Smooth muscle cell (in vitro differentiated cells): ENCODE measurements at regions not wholly inside any gene's neighbourhood (a gene's known extent, or its start where the extent isn't known, plus 50 kb on each side); places are given as distances from the start of the nearest gene placed in this dataset.
"Not testable (repeated sequence)": the region's sequence is repeated elsewhere in the genome, so short reads cannot be mapped to it uniquely, and the experiment has no call there.

Experiments
- DNase-seq: peaks from one replicate; lab custom pipeline; 2025; ENCODE audit not compliant: unreplicated experiment; lab: John Stamatoyannopoulos, UW
- H2AFZ ChIP-seq: fragments of 200-600 bp; sonication (generic); 2 replicates; pipeline ENCODE4 v1.6.0; 2016; ENCODE audit warnings: antibody characterized with exemption, low read depth, mild to moderate bottlenecking
- H3F3A ChIP-seq: fragments of 200-600 bp; sonication (generic); 2 replicates; pipeline ENCODE4 v1.6.0; 2017; ENCODE audit warnings: antibody characterized with exemption, low read depth
- H3K27ac ChIP-seq: fragments of 200-600 bp; sonication (generic); 2 replicates; pipeline ENCODE4 v1.5.1; 2016; ENCODE audit warnings: low read depth, mild to moderate bottlenecking
- H3K27me3 ChIP-seq: fragments of 200-600 bp; sonication (generic); 2 replicates; pipeline ENCODE4 v1.6.1; 2016; ENCODE audit warnings: low read depth, mild to moderate bottlenecking
- H3K36me3 ChIP-seq: fragments of 200-600 bp; sonication (generic); 2 replicates; pipeline ENCODE4 v1.5.1; 2016; ENCODE audit warnings: low read depth
- H3K4me1 ChIP-seq: fragments of 200-600 bp; sonication (generic); 2 replicates; pipeline ENCODE4 v1.5.1; 2016; ENCODE audit warnings: low read depth
- H3K4me2 ChIP-seq: fragments of 200-600 bp; sonication (generic); 2 replicates; pipeline ENCODE4 v1.6.0; 2016; ENCODE audit warnings: mild to moderate bottlenecking
- H3K4me3 ChIP-seq: fragments of 200-600 bp; sonication (generic); 2 replicates; pipeline ENCODE4 v1.5.1; 2016; ENCODE audit warnings: mild to moderate bottlenecking
- H3K79me2 ChIP-seq: fragments of 200-600 bp; sonication (generic); 2 replicates; pipeline ENCODE4 v1.6.0; 2016; ENCODE audit warnings: low read depth, mild to moderate bottlenecking
- H3K9ac ChIP-seq: fragments of 200-600 bp; sonication (generic); 2 replicates; pipeline ENCODE4 v1.6.0; 2016; ENCODE audit warnings: low read depth
- H3K9me3 ChIP-seq: fragments of 200-600 bp; sonication (generic); replicated peaks from 2 replicates; pipeline ENCODE4 v1.5.1; 2016; ENCODE audit warnings: low read depth
- H4K20me1 ChIP-seq: fragments of 200-600 bp; sonication (generic); 2 replicates; pipeline ENCODE4 v1.6.0; 2016; ENCODE audit warnings: low read depth
- WGBS: methylation state at CpG from one replicate; pipeline ENCODE4 v1.1.7; 2016; ENCODE audit warnings: low lambda C conversion rate; 5-methylcytosine and 5-hydroxymethylcytosine counted together
- TF ChIP-seq, protein P1 (sequence below): fragments of 200-600 bp; sonication (generic); IDR thresholded peaks from 2 replicates; pipeline ENCODE4 v1.5.1; 2017; ENCODE audit warnings: borderline replicate concordance, mild to moderate bottlenecking, antibody characterized with exemption; ENCODE audit not compliant: insufficient read depth, poor library complexity, severe bottlenecking

DNA sequence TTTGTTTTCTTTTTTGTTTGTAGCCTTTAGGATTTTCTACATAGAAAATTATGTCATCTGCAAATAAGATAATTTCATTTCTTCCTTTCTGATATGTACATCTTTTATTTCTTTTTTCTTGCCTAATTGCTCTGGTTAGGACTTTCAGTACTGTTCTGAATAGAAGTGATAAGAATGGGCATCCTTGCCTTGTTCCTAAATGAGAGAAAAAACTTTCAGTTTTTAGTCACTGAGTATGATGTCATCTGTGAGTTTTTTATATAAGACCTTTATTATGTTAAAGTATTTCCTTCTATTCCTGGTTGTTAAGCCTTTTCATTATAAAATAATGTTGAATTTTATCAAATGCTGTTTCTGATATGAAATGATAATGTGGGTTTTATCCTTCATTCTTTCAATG is 76.0 kb upstream of the SLC35F3 start:
- H3K79me2 ChIP-seq = no peaks in the 10 kb centered on the region
- TF ChIP-seq, protein P1, sequence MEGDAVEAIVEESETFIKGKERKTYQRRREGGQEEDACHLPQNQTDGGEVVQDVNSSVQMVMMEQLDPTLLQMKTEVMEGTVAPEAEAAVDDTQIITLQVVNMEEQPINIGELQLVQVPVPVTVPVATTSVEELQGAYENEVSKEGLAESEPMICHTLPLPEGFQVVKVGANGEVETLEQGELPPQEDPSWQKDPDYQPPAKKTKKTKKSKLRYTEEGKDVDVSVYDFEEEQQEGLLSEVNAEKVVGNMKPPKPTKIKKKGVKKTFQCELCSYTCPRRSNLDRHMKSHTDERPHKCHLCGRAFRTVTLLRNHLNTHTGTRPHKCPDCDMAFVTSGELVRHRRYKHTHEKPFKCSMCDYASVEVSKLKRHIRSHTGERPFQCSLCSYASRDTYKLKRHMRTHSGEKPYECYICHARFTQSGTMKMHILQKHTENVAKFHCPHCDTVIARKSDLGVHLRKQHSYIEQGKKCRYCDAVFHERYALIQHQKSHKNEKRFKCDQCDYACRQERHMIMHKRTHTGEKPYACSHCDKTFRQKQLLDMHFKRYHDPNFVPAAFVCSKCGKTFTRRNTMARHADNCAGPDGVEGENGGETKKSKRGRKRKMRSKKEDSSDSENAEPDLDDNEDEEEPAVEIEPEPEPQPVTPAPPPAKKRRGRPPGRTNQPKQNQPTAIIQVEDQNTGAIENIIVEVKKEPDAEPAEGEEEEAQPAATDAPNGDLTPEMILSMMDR = no peak
- H4K20me1 ChIP-seq = no peaks in the 10 kb centered on the region

DNA sequence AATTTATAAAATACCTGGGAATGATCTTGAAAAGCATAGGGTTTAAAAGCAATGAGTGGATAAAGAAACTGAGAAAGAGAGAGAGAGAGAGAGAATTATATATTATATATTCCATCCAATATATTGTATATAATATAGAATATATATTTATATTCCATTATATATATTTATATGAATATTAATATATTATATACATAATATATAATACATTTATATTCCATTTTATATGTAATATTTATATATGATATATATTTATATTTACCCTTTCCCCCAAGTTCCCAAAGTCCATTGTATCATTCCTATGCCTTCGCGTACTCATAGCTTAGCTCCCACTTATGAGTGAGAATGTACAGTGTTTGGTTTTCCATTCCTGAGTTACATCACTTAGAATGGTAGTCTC is 69.9 kb upstream of the SLC35F3 start:
- Histone ChIP-seq H3K4me2 (no peak overlapping the region), H3K27ac (no peak overlapping the region), H3K79me2 (no peaks in the 10 kb centered on the region), H4K20me1 (no peaks in the 10 kb centered on the region), H3K9ac (no peak overlapping the region), H3F3A (no peaks in the 10 kb centered on the region), H3K4me1 (no peaks in the 10 kb centered on the region), H3K27me3 (no peaks in the 10 kb centered on the region), H2AFZ (no peak overlapping the region), H3K9me3 (no peaks in the 10 kb centered on the region), H3K36me3 (no peaks in the 10 kb centered on the region), H3K4me3 (no peak overlapping the region)
- TF ChIP-seq, protein P1 = no peak
- WGBS = 100% methylated on average over 2 of the region's 2 CpGs
- DNase-seq = no peak

More for the DNA sequence above, 76.0 kb upstream of the SLC35F3 start:
- Histone ChIP-seq H3K4me1 (no peaks in the 10 kb centered on the region), H3K36me3 (no peaks in the 10 kb centered on the region), H3F3A (no peaks in the 10 kb centered on the region), H3K27me3 (no peaks in the 10 kb centered on the region), H2AFZ (no peak overlapping the region), H3K4me3 (no peak overlapping the region), H3K9ac (no peak overlapping the region), H3K27ac (no peak overlapping the region), H3K4me2 (no peak overlapping the region), H3K9me3 (no peaks in the 10 kb centered on the region)
- DNase-seq = no peak

DNA sequence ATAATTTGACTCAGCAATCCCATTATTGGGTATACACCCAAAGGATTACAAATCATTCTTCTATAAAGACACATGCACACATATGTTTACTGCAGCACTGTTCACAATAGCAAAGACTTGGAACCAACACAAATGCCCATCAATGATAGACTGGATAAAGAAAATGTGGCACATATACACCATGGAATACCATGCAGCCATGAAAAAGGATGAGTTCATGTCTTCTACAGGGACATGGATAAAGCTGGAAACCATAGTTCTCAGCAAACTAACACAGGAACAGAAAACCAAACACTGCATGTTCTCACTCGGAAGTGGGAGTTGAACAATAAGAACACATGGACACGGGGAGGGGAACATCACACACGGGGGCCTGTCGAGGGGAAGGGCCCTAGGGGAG is 66.3 kb upstream of the SLC35F3 start:
- not testable (repeated sequence) for H4K20me1 ChIP-seq, H3K79me2 ChIP-seq, DNase-seq, H3K9me3 ChIP-seq, H3K9ac ChIP-seq, H3K4me3 ChIP-seq, H3K4me1 ChIP-seq, H3K27me3 ChIP-seq, H3F3A ChIP-seq, H3K27ac ChIP-seq, H2AFZ ChIP-seq, H3K36me3 ChIP-seq, H3K4me2 ChIP-seq
- whole genome bisulfite sequencing = 99% methylated on average over 4 of the region's 4 CpGs

DNA sequence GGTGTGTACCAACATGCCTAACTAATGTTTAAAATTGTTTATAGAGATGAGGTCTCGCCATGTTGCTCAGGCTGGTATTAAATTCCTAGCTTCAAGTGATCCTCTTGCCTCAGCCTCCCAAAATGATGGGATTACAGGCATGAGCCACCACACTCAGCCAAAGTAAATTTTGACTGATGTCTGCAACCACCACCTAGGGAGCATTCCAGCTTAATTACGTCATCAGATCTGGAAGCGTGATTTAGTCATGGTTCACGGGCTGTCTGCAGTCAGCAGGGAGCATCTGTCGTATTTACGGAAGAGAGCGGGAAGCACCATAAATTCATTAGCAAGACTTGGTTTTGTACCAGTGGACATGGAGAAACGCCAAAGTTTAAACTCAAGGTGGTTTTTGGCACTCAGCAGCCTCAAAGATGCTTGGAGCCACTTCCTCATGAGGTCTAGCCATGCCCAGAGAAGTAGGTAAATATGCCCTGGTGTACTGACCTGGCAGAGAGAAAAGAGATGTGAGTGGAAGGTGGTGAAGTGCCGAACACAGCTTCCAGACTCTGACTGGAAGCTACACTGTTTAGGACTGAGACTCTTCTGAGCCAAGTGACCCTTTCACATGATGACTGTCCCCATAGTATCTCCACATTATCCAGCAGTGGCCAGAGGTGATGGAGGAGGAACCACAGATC is 60.8 kb upstream of the SLC35F3 start:
- Histone ChIP-seq H3K9ac (peak overlapping the region; percentile 63), H3K27me3 (no peaks in the 10 kb centered on the region), H3K4me2 (peak overlapping the region; percentile 21), H3K36me3 (no peaks in the 10 kb centered on the region), H3K4me3 (no peak overlapping the region), H3K27ac (peak overlapping the region; percentile 91), H3K4me1 (no peaks in the 10 kb centered on the region), H3K79me2 (no peaks in the 10 kb centered on the region), H3K9me3 (no peaks in the 10 kb centered on the region), H2AFZ (no peak overlapping the region), H4K20me1 (no peaks in the 10 kb centered on the region), H3F3A (no peaks in the 10 kb centered on the region)
- WGBS = 52% methylated on average over 9 of the region's 9 CpGs
- TF ChIP-seq, protein P1 = no peak
- no peak for DNase-seq
